GM19468 (cell line): ENCODE measurements at regions not wholly inside any gene's neighbourhood (a gene's known extent, or its start where the extent isn't known, plus 50 kb on each side); places are given as distances from the start of the nearest gene placed in this dataset.

Experiments
- ATAC-seq: cut with Tn5 transposase; IDR thresholded peaks from one replicate; pipeline ENCODE4 v1.9.1; 2021; ENCODE audit warnings: mild to moderate bottlenecking, moderate library complexity, moderate number of reproducible peaks; ENCODE audit not compliant: unreplicated experiment; ENCODE audit errors: extremely low read depth

- no peak for ATAC-seq
These were observed 109.5 kb upstream of the LMO4 start for GRCh38 chr1:87219141-87219540.

GRCh38 chr1:87219626-87220025, 109.1 kb upstream of the LMO4 start:
- no peak for ATAC-seq

- ATAC-seq, result no peak
These were observed 107.7 kb upstream of the LMO4 start for GRCh38 chr1:87220993-87221392.

- no peak for ATAC-seq
These were observed 104.5 kb upstream of the LMO4 start for GRCh38 chr1:87224201-87224600.

GRCh38 chr1:87225171-87225570, 103.5 kb upstream of the LMO4 start:
- no peak for ATAC-seq

GRCh38 chr1:87226341-87226760, 102.3 kb upstream of the LMO4 start:
- ATAC-seq, result no peak

- ATAC-seq, result no peak
These were observed 101.0 kb upstream of the LMO4 start for GRCh38 chr1:87227651-87228050.

- no peak for ATAC-seq
These were observed 98.2 kb upstream of the LMO4 start for GRCh38 chr1:87230501-87230900.

- no peak for ATAC-seq
These were observed 96.8 kb upstream of the LMO4 start for GRCh38 chr1:87231703-87232367.

- no peak for ATAC-seq
These were observed 92.1 kb upstream of the LMO4 start for GRCh38 chr1:87236585-87236984.

GRCh38 chr1:87239997-87240605, 88.6 kb upstream of the LMO4 start:
- no peak for ATAC-seq

- no peak for ATAC-seq
These were observed 87.9 kb upstream of the LMO4 start for GRCh38 chr1:87240661-87241285.

GRCh38 chr1:87242445-87243185, 86.1 kb upstream of the LMO4 start:
- no peak for ATAC-seq

- no peak for ATAC-seq
These were observed 85.1 kb upstream of the LMO4 start for GRCh38 chr1:87243573-87243972.

GRCh38 chr1:87246436-87246835, 82.2 kb upstream of the LMO4 start:
- no peak for ATAC-seq

GRCh38 chr1:87249803-87250202, 78.9 kb upstream of the LMO4 start:
- ATAC-seq, result no peak

GRCh38 chr1:87250336-87250735, 78.3 kb upstream of the LMO4 start:
- no peak for ATAC-seq

- no peak for ATAC-seq
These were observed 76.3 kb upstream of the LMO4 start for GRCh38 chr1:87252406-87252805.

GRCh38 chr1:87262688-87263087, 66.0 kb upstream of the LMO4 start:
- no peak for ATAC-seq

- ATAC-seq, result no peak
These were observed 65.4 kb upstream of the LMO4 start for GRCh38 chr1:87263281-87263680.

- ATAC-seq, result no peak
These were observed 64.9 kb upstream of the LMO4 start for GRCh38 chr1:87263785-87264184.
